ENCODE measurements at regions not wholly inside any gene's neighbourhood (a gene's known extent, or its start where the extent isn't known, plus 50 kb on each side); places are given as distances from the start of the nearest gene placed in this dataset.

DNA sequence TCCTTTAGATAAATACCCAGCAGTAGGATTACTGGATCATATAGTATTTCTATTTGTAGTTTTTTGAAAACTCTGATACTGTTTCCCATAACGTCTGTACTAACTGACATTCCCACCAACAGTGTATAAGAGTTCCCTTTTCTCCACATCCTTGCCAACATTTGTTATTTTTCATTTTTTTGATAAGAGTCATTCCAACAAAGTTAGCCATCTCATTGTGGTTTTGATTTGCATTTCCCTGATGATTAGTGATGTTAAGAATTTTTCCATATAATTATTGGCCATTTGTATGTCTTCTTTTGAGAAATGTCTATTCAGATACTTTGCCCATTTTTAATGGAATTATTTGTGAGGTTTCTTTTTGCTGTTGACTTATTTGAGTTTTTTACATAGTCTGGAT lies 486.0 kb downstream of the FLRT2 start:
- no peaks in the 10 kb centered on the region for H3K27me3 ChIP-seq (ENCODE audit: control insufficient read depth, low read length)
- no peaks in the 10 kb centered on the region for H3F3A ChIP-seq (ENCODE audit: control insufficient read depth, insufficient read depth)
- H3K4me3 ChIP-seq (ENCODE audit: low read length) = no peak overlapping the region
- H3K4me2 ChIP-seq (ENCODE audit: low read length) = no peak overlapping the region
- H3K9me3 ChIP-seq (ENCODE audit: control insufficient read depth, insufficient read depth, low read length) = no peaks in the 10 kb centered on the region
- H3K9me2 ChIP-seq (replicated peaks; ENCODE audit: control insufficient read depth, low read length) = no peaks in the 10 kb centered on the region
- no peak overlapping the region for H3K27ac ChIP-seq (ENCODE audit: low read depth, low read length)
- no peaks in the 10 kb centered on the region for H3K36me3 ChIP-seq (ENCODE audit: control insufficient read depth, low read length)
- no peaks in the 10 kb centered on the region for H3K79me2 ChIP-seq (ENCODE audit: control insufficient read depth, low read length)
- H4K20me1 ChIP-seq (ENCODE audit: control insufficient read depth, insufficient read depth, low read depth, low read length) = no peaks in the 10 kb centered on the region
- H3K4me1 ChIP-seq (ENCODE audit: control insufficient read depth, low read length) = no peaks in the 10 kb centered on the region
- TF ChIP-seq CTCF (IDR thresholded peaks at IDR 0.05; ENCODE audit: low read depth, low read length, poor library complexity, severe bottlenecking) (no peak), EZH2phosphoT487 (IDR thresholded peaks at IDR 0.05; ENCODE audit: borderline replicate concordance, low read length) (no peak)

- no peak overlapping the region for H3K27ac ChIP-seq (ENCODE audit: low read depth, low read length)
- H3K36me3 ChIP-seq (ENCODE audit: control insufficient read depth, low read length) = no peaks in the 10 kb centered on the region
- no peaks in the 10 kb centered on the region for H3F3A ChIP-seq (ENCODE audit: control insufficient read depth, insufficient read depth)
- no peaks in the 10 kb centered on the region for H3K79me2 ChIP-seq (ENCODE audit: control insufficient read depth, low read length)
- H3K27me3 ChIP-seq (ENCODE audit: control insufficient read depth, low read length) = no peaks in the 10 kb centered on the region
- H3K4me1 ChIP-seq (ENCODE audit: control insufficient read depth, low read length) = no peaks in the 10 kb centered on the region
- H4K20me1 ChIP-seq (ENCODE audit: control insufficient read depth, insufficient read depth, low read depth, low read length) = no peaks in the 10 kb centered on the region
- no peak overlapping the region for H3K4me2 ChIP-seq (ENCODE audit: low read length)
- H3K4me3 ChIP-seq (ENCODE audit: low read length) = no peak overlapping the region
- TF ChIP-seq EZH2phosphoT487 (IDR thresholded peaks at IDR 0.05; ENCODE audit: borderline replicate concordance, low read length) (no peak), CTCF (IDR thresholded peaks at IDR 0.05; ENCODE audit: low read depth, low read length, poor library complexity, severe bottlenecking) (no peak)
- H3K9me2 ChIP-seq (replicated peaks; ENCODE audit: control insufficient read depth, low read length) = no peaks in the 10 kb centered on the region
- H3K9me3 ChIP-seq (ENCODE audit: control insufficient read depth, insufficient read depth, low read length) = no peaks in the 10 kb centered on the region
Observed at GRCh38 chr14:86015511-86015910, 485.6 kb downstream of the FLRT2 start.

DNA sequence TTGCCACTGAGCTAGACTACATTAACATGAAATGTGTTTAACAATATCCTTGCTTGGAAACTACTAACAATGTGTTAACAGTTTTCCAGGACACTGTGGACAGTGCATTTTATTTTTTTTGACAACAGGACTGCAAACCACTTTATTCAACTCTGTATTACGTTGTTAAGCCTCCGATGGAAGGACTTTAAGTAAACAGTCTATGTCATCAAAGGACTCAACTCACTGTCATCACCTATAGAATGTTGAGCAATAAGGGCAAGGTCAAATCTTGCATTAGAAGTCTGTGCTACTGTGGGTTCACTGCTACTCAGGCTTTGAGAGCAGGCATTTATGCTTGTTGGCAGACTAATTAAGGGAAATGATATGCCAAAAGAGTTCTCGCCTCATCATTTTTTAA lies 483.7 kb downstream of the FLRT2 start:
- Histone ChIP-seq H3K4me3 (ENCODE audit: low read length) (no peak overlapping the region), H4K20me1 (ENCODE audit: control insufficient read depth, insufficient read depth, low read depth, low read length) (no peaks in the 10 kb centered on the region), H3F3A (ENCODE audit: control insufficient read depth, insufficient read depth) (no peaks in the 10 kb centered on the region), H3K27me3 (ENCODE audit: control insufficient read depth, low read length) (no peaks in the 10 kb centered on the region), H3K9me3 (ENCODE audit: control insufficient read depth, insufficient read depth, low read length) (no peaks in the 10 kb centered on the region), H3K36me3 (ENCODE audit: control insufficient read depth, low read length) (no peaks in the 10 kb centered on the region), H3K4me2 (ENCODE audit: low read length) (no peak overlapping the region), H3K79me2 (ENCODE audit: control insufficient read depth, low read length) (no peaks in the 10 kb centered on the region), H3K27ac (ENCODE audit: low read depth, low read length) (no peak overlapping the region), H3K9me2 (replicated peaks; ENCODE audit: control insufficient read depth, low read length) (no peaks in the 10 kb centered on the region), H3K4me1 (ENCODE audit: control insufficient read depth, low read length) (no peaks in the 10 kb centered on the region)
- TF ChIP-seq EZH2phosphoT487 (IDR thresholded peaks at IDR 0.05; ENCODE audit: borderline replicate concordance, low read length) = no peak
- no peak for TF ChIP-seq CTCF (IDR thresholded peaks at IDR 0.05; ENCODE audit: low read depth, low read length, poor library complexity, severe bottlenecking)

DNA sequence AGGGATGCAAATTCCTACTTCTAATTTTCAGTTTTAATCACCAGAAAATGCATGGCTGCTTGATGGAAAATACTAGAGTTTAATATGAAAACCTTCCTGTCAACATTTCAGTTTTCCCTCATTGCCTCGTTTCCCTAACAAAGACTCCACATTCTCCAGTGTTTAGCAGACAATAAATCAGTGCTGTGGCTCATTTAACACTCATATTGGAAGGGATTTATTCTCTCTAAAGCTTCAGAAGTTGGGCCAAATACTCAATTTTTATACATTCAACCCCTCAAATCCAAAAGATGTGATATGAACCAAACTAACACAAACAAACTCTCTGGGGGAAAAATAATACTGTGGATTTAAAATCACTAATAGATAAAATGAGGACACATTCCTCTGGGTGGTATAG lies 482.5 kb downstream of the FLRT2 start:
- Histone ChIP-seq H3K4me2 (ENCODE audit: low read length) (no peak overlapping the region), H3K9me3 (ENCODE audit: control insufficient read depth, insufficient read depth, low read length) (no peaks in the 10 kb centered on the region), H3F3A (ENCODE audit: control insufficient read depth, insufficient read depth) (no peaks in the 10 kb centered on the region), H3K79me2 (ENCODE audit: control insufficient read depth, low read length) (no peaks in the 10 kb centered on the region), H3K4me1 (ENCODE audit: control insufficient read depth, low read length) (no peaks in the 10 kb centered on the region), H3K27me3 (ENCODE audit: control insufficient read depth, low read length) (no peaks in the 10 kb centered on the region), H3K27ac (ENCODE audit: low read depth, low read length) (no peak overlapping the region), H3K36me3 (ENCODE audit: control insufficient read depth, low read length) (no peaks in the 10 kb centered on the region), H3K9me2 (replicated peaks; ENCODE audit: control insufficient read depth, low read length) (no peaks in the 10 kb centered on the region), H4K20me1 (ENCODE audit: control insufficient read depth, insufficient read depth, low read depth, low read length) (no peaks in the 10 kb centered on the region), H3K4me3 (ENCODE audit: low read length) (no peak overlapping the region)
- no peak for TF ChIP-seq EZH2phosphoT487 (IDR thresholded peaks at IDR 0.05; ENCODE audit: borderline replicate concordance, low read length)
- TF ChIP-seq CTCF (IDR thresholded peaks at IDR 0.05; ENCODE audit: low read depth, low read length, poor library complexity, severe bottlenecking) = no peak
